Suprapubic skin (tissue), 4 donors: ENCODE measurements at regions not wholly inside any gene's neighbourhood (a gene's known extent, or its start where the extent isn't known, plus 50 kb on each side); places are given as distances from the start of the nearest gene placed in this dataset.

Source experiments
- DNase-seq, 2 donors: peaks; one replicate each; pipeline ENCODE4 v3.0.0-alpha.2; 2019; ENCODE audit warnings: low spot score in 2 of 2
- H3K27ac ChIP-seq: fragments of 200-600 bp; sonication (generic); one replicate; pipeline ENCODE4 v1.5.1; 2019
- H3K27me3 ChIP-seq: fragments of 200-600 bp; sonication (generic); one replicate; pipeline ENCODE4 v1.5.1; 2019
- H3K36me3 ChIP-seq: fragments of 200-600 bp; sonication (generic); one replicate; pipeline ENCODE4 v1.5.1; 2019
- H3K4me1 ChIP-seq: fragments of 200-600 bp; sonication (generic); one replicate; pipeline ENCODE4 v1.5.1; 2019
- H3K4me3 ChIP-seq: fragments of 200-600 bp; sonication (generic); one replicate; pipeline ENCODE4 v1.5.1; 2019; ENCODE audit warnings: mild to moderate bottlenecking
- H3K9me3 ChIP-seq: fragments of 200-600 bp; sonication (generic); one replicate; pipeline ENCODE4 v1.5.1; 2019
- CTCF ChIP-seq, 2 donors: fragments of 200-600 bp in 1 of 2; fragments of 450-650 bp in 1 of 2; sonication (generic) in 1 of 2; IDR thresholded peaks; one replicate each; pipeline ENCODE4 v1.5.1; 2016 to 2019; ENCODE audit warnings: antibody characterized with exemption in 2 of 2, mild to moderate bottlenecking in 1 of 2, moderate library complexity in 1 of 2
- EP300 ChIP-seq: sonication (generic); formaldehyde crosslinking; IDR thresholded peaks from one replicate; pipeline ENCODE4 v1.6.1; 2017; ENCODE audit warnings: antibody characterized with exemption
- POLR2A ChIP-seq, 2 donors: fragments of 450-650 bp; IDR thresholded peaks; one replicate each; pipeline ENCODE4 v1.6.1; 2017; ENCODE audit warnings: antibody characterized with exemption in 2 of 2, mild to moderate bottlenecking in 2 of 2, moderate library complexity in 2 of 2
- POLR2AphosphoS5 ChIP-seq, 3 donors: sonication (generic); formaldehyde crosslinking; IDR thresholded peaks; one replicate each; pipeline ENCODE4 v1.6.1; 2017; ENCODE audit warnings: antibody characterized with exemption in 3 of 3
- WGBS: methylation state at CpG from one replicate; pipeline ENCODE4 v1.1.5; 2018; 5-methylcytosine and 5-hydroxymethylcytosine counted together

GRCh38 chr4:3687538-3687937 lies 78.6 kb upstream of the ADRA2C start:
- H3K27ac ChIP-seq: no peak overlapping the region
- peak; percentile 40 to 76 for DNase-seq
- WGBS: 92% methylated on average over 11 of the region's 13 CpGs
- no peaks in the 10 kb centered on the region for H3K4me1 ChIP-seq
- H3K36me3 ChIP-seq: no peaks in the 10 kb centered on the region
- TF ChIP-seq POLR2AphosphoS5 (IDR thresholded peaks at IDR 0.05) (no peak), EP300 (no peak), POLR2A (IDR thresholded peaks at IDR 0.05) (no peak), CTCF (IDR thresholded peaks at IDR 0.05) (no peak)
- no peaks in the 10 kb centered on the region for H3K9me3 ChIP-seq
- H3K4me3 ChIP-seq: no peak overlapping the region
- peaks cover 57% of the 10 kb centered on the region for H3K27me3 ChIP-seq

- Histone ChIP-seq H3K36me3 (no peaks in the 10 kb centered on the region), H3K27ac (no peak overlapping the region), H3K9me3 (no peaks in the 10 kb centered on the region), H3K4me1 (no peaks in the 10 kb centered on the region), H3K27me3 (peaks cover 57% of the 10 kb centered on the region), H3K4me3 (no peak overlapping the region)
- DNase-seq: peak in 1 of 2 donors; percentile 3
- TF ChIP-seq POLR2A (IDR thresholded peaks at IDR 0.05) (no peak), CTCF (IDR thresholded peaks at IDR 0.05) (no peak), EP300 (no peak), POLR2AphosphoS5 (IDR thresholded peaks at IDR 0.05) (no peak)
- 39% methylated on average over 8 of the region's 8 CpGs for WGBS
These were observed 79.4 kb upstream of the ADRA2C start for GRCh38 chr4:3686753-3687152.

GRCh38 chr4:3685081-3685645 lies 81.0 kb upstream of the ADRA2C start:
- TF ChIP-seq CTCF (IDR thresholded peaks at IDR 0.05) (no peak), POLR2A (IDR thresholded peaks at IDR 0.05) (no peak), EP300 (no peak), POLR2AphosphoS5 (IDR thresholded peaks at IDR 0.05) (no peak)
- no peak overlapping the region for H3K4me3 ChIP-seq
- no peaks in the 10 kb centered on the region for H3K36me3 ChIP-seq
- H3K9me3 ChIP-seq: no peaks in the 10 kb centered on the region
- peak; percentile 34 to 49 for DNase-seq
- peaks cover 59% of the 10 kb centered on the region for H3K27me3 ChIP-seq
- H3K27ac ChIP-seq: no peak overlapping the region
- no peaks in the 10 kb centered on the region for H3K4me1 ChIP-seq
- WGBS: 94% methylated on average over 9 of the region's 15 CpGs

GRCh38 chr4:3684546-3684945 lies 81.6 kb upstream of the ADRA2C start:
- H3K27ac ChIP-seq: no peak overlapping the region
- peaks cover 62% of the 10 kb centered on the region for H3K27me3 ChIP-seq
- TF ChIP-seq POLR2A (IDR thresholded peaks at IDR 0.05) (no peak), CTCF (IDR thresholded peaks at IDR 0.05) (no peak), POLR2AphosphoS5 (IDR thresholded peaks at IDR 0.05) (no peak), EP300 (no peak)
- H3K9me3 ChIP-seq: no peaks in the 10 kb centered on the region
- H3K36me3 ChIP-seq: no peaks in the 10 kb centered on the region
- H3K4me1 ChIP-seq: no peaks in the 10 kb centered on the region
- peak; percentile 29 to 69 for DNase-seq
- 95% methylated on average over 8 of the region's 8 CpGs for WGBS
- H3K4me3 ChIP-seq: no peak overlapping the region

GRCh38 chr4:3683744-3684421 lies 82.3 kb upstream of the ADRA2C start:
- 86% methylated on average over 22 of the region's 30 CpGs for WGBS
- H3K27me3 ChIP-seq: peaks cover 69% of the 10 kb centered on the region

More at GRCh38 chr4:3683744-3684421, 82.3 kb upstream of the ADRA2C start:
- Histone ChIP-seq H3K4me1 (no peaks in the 10 kb centered on the region), H3K9me3 (no peaks in the 10 kb centered on the region), H3K36me3 (no peaks in the 10 kb centered on the region), H3K4me3 (no peak overlapping the region), H3K27ac (no peak overlapping the region)
- DNase-seq: peak; percentile 53 to 77
- TF ChIP-seq POLR2A (IDR thresholded peaks at IDR 0.05) (no peak), CTCF (IDR thresholded peaks at IDR 0.05) (no peak), EP300 (no peak), POLR2AphosphoS5 (IDR thresholded peaks at IDR 0.05) (no peak)
